ENCODE measurements at regions not wholly inside any gene's neighbourhood (a gene's known extent, or its start where the extent isn't known, plus 50 kb on each side); places are given as distances from the start of the nearest gene placed in this dataset.

- DNase-seq, result no peak
- peaks cover 24% of the 10 kb centered on the region for H3K27me3 Mint-ChIP-seq
- H3K9me3 Mint-ChIP-seq, result peaks cover 38% of the 10 kb centered on the region
- H3K4me3 Mint-ChIP-seq, result no peak overlapping the region
- no peak overlapping the region for H3K27ac Mint-ChIP-seq
- ChIA-PET CTCF (no interaction called here), POLR2A (no interaction called here)
- no peaks in the 10 kb centered on the region for H3K4me1 Mint-ChIP-seq (ENCODE audit: low read depth)
- ATAC-seq, result no peak
- intact Hi-C loops (cut with micrococcal nuclease), result no loop called here
- TF ChIP-seq, protein P1, sequence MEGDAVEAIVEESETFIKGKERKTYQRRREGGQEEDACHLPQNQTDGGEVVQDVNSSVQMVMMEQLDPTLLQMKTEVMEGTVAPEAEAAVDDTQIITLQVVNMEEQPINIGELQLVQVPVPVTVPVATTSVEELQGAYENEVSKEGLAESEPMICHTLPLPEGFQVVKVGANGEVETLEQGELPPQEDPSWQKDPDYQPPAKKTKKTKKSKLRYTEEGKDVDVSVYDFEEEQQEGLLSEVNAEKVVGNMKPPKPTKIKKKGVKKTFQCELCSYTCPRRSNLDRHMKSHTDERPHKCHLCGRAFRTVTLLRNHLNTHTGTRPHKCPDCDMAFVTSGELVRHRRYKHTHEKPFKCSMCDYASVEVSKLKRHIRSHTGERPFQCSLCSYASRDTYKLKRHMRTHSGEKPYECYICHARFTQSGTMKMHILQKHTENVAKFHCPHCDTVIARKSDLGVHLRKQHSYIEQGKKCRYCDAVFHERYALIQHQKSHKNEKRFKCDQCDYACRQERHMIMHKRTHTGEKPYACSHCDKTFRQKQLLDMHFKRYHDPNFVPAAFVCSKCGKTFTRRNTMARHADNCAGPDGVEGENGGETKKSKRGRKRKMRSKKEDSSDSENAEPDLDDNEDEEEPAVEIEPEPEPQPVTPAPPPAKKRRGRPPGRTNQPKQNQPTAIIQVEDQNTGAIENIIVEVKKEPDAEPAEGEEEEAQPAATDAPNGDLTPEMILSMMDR (IDR thresholded peaks at IDR 0.05), result no peak
- peaks cover 2% of the 10 kb centered on the region for H3K36me3 Mint-ChIP-seq (ENCODE audit: low read depth)
These were observed 155.2 kb downstream of the FBLN2 start for GRCh38 chr3:13704174-13704573.

- H3K27ac Mint-ChIP-seq, result no peak overlapping the region
- ATAC-seq (no peak), DNase-seq (no peak)
- H3K27me3 Mint-ChIP-seq, result peaks cover 22% of the 10 kb centered on the region
- peaks cover 2% of the 10 kb centered on the region for H3K36me3 Mint-ChIP-seq (ENCODE audit: low read depth)
- ChIA-PET POLR2A (no interaction called here), CTCF (no interaction called here)
- peaks cover 32% of the 10 kb centered on the region for H3K9me3 Mint-ChIP-seq
- intact Hi-C loops (cut with micrococcal nuclease), result no loop called here
- H3K4me3 Mint-ChIP-seq, result no peak overlapping the region
- H3K4me1 Mint-ChIP-seq (ENCODE audit: low read depth), result no peaks in the 10 kb centered on the region
- TF ChIP-seq, protein P1 (IDR thresholded peaks at IDR 0.05), result no peak
These were observed 154.1 kb downstream of the FBLN2 start for GRCh38 chr3:13703071-13703470.

DNA sequence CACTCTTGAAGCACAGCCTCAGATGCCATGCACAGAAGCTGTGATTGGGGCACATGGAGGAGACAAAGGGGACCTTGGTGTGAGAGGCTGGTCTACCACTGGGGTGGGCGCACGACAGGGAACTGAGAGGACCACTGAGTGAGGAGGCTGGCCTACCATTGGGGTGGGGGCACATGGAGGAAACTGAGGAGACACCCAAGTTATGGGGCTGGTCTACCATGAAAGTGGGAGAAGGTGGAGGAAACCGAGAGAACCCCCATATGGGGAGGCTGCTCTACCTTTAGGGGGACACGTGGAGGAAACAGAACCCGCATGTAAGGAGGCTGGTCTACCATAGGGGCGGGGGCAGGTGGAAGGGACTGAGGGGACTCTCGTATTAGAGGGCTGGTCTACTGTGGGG is 153.4 kb downstream of the FBLN2 start:
- H3K4me1 Mint-ChIP-seq (ENCODE audit: low read depth), result no peaks in the 10 kb centered on the region
- CTCF ChIA-PET, result no interaction called here
- H3K27ac Mint-ChIP-seq, result no peak overlapping the region
- H3K27me3 Mint-ChIP-seq, result peaks cover 22% of the 10 kb centered on the region
- intact Hi-C loops (cut with micrococcal nuclease), result no loop called here
- ATAC-seq (no peak), DNase-seq (no peak)
- H3K9me3 Mint-ChIP-seq, result peaks cover 24% of the 10 kb centered on the region
- no peak overlapping the region for H3K4me3 Mint-ChIP-seq
- POLR2A ChIA-PET, result no interaction called here
- H3K36me3 Mint-ChIP-seq (ENCODE audit: low read depth), result peaks cover 2% of the 10 kb centered on the region
- TF ChIP-seq, protein P1 (IDR thresholded peaks at IDR 0.05), result no peak

- H3K9me3 Mint-ChIP-seq, result peaks cover 15% of the 10 kb centered on the region
- peaks cover 20% of the 10 kb centered on the region for H3K27me3 Mint-ChIP-seq
- TF ChIP-seq, protein P1 (IDR thresholded peaks at IDR 0.05), result no peak
- DNase-seq (no peak), ATAC-seq (no peak)
- H3K4me3 Mint-ChIP-seq, result no peak overlapping the region
- peaks cover 2% of the 10 kb centered on the region for H3K36me3 Mint-ChIP-seq (ENCODE audit: low read depth)
- intact Hi-C loops (cut with micrococcal nuclease), result no loop called here
- ChIA-PET CTCF (no interaction called here), POLR2A (no interaction called here)
- H3K4me1 Mint-ChIP-seq (ENCODE audit: low read depth), result no peaks in the 10 kb centered on the region
- H3K27ac Mint-ChIP-seq, result no peak overlapping the region
These were observed 152.0 kb downstream of the FBLN2 start for GRCh38 chr3:13700889-13701288.

GRCh38 chr3:13700362-13700761 is 151.4 kb downstream of the FBLN2 start:
- CTCF ChIA-PET, result no interaction called here
- Mint-ChIP-seq H3K36me3 (ENCODE audit: low read depth) (no peaks in the 10 kb centered on the region), H3K4me3 (no peak overlapping the region), H3K27ac (no peak overlapping the region), H3K27me3 (peaks cover 20% of the 10 kb centered on the region), H3K4me1 (ENCODE audit: low read depth) (no peaks in the 10 kb centered on the region), H3K9me3 (peaks cover 13% of the 10 kb centered on the region)
- ATAC-seq (no peak), DNase-seq (no peak)
- intact Hi-C loops (cut with micrococcal nuclease), result no loop called here
- POLR2A ChIA-PET, result no interaction called here
- TF ChIP-seq, protein P1 (IDR thresholded peaks at IDR 0.05), result no peak
